ENCODE measurements at regions not wholly inside any gene's neighbourhood (a gene's known extent, or its start where the extent isn't known, plus 50 kb on each side); places are given as distances from the start of the nearest gene placed in this dataset.
A peak's percentile ranks its signal among the peaks of the same experiment; 100 is the strongest.

DNA sequence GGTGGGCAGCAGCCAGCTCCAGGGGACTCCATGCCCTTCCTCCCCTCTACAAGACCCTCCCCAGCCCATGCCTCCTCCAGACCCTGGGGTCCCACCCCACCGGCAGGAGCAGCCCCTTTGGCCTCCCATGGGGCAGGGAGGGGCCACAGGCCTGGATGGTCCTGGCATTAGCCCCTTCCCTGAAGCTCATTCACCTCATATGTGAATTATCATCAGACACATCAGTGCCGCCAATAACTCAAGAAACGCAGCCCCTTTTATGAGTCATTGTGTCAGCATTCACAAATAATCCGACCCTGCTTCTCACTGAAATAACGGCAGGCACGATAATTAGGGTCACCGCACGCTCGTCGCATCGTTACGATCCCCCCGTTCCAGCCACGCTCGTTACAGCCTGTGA is 124.2 kb downstream of the BRD1 start:
- Histone ChIP-seq H3K79me2 (ENCODE audit: insufficient read depth, low read length) (no peaks in the 10 kb centered on the region), H3K4me1 (ENCODE audit: insufficient read depth, low read length, poor library complexity, severe bottlenecking) (peaks cover 4% of the 10 kb centered on the region)

GRCh38 chr22:49702068-49702397 is 125.6 kb downstream of the BRD1 start:
- Histone ChIP-seq H3K9me3 (ENCODE audit: insufficient read depth, low read depth, low read length) (peaks cover 13% of the 10 kb centered on the region; the same call in 1 of the 2 replicates), H3K27me3 (ENCODE audit: insufficient read depth, low read length, poor library complexity, severe bottlenecking) (no peaks in the 10 kb centered on the region), H3K79me2 (ENCODE audit: insufficient read depth, low read length) (no peaks in the 10 kb centered on the region), H3K4me2 (ENCODE audit: low read depth, low read length, poor library complexity, severe bottlenecking) (no peak overlapping the region), H3K4me3 (ENCODE audit: low read length, poor library complexity, severe bottlenecking) (no peak overlapping the region), H3K4me1 (ENCODE audit: insufficient read depth, low read length, poor library complexity, severe bottlenecking) (peaks cover 4% of the 10 kb centered on the region), H2AFZ (ENCODE audit: low read length) (no peak overlapping the region), H3F3A (ENCODE audit: low read depth) (no peaks in the 10 kb centered on the region), H4K20me1 (ENCODE audit: insufficient read depth, low read length, poor library complexity, severe bottlenecking) (no peaks in the 10 kb centered on the region), H3K9me2 (replicated peaks; ENCODE audit: low read depth, low read length) (no peaks in the 10 kb centered on the region), H3K9ac (ENCODE audit: low read depth, low read length, poor library complexity, severe bottlenecking) (no peak overlapping the region), H3K36me3 (ENCODE audit: insufficient read depth, low read length) (no peaks in the 10 kb centered on the region)
- TF ChIP-seq EZH2phosphoT487 (IDR thresholded peaks at IDR 0.05; ENCODE audit: borderline replicate concordance), result no peak
- TF ChIP-seq, protein P1, sequence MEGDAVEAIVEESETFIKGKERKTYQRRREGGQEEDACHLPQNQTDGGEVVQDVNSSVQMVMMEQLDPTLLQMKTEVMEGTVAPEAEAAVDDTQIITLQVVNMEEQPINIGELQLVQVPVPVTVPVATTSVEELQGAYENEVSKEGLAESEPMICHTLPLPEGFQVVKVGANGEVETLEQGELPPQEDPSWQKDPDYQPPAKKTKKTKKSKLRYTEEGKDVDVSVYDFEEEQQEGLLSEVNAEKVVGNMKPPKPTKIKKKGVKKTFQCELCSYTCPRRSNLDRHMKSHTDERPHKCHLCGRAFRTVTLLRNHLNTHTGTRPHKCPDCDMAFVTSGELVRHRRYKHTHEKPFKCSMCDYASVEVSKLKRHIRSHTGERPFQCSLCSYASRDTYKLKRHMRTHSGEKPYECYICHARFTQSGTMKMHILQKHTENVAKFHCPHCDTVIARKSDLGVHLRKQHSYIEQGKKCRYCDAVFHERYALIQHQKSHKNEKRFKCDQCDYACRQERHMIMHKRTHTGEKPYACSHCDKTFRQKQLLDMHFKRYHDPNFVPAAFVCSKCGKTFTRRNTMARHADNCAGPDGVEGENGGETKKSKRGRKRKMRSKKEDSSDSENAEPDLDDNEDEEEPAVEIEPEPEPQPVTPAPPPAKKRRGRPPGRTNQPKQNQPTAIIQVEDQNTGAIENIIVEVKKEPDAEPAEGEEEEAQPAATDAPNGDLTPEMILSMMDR (conservative IDR thresholded peaks at IDR 0.05; ENCODE audit: low read length), result no peak

More for the DNA sequence above, 124.2 kb downstream of the BRD1 start:
- Histone ChIP-seq H3K36me3 (ENCODE audit: insufficient read depth, low read length) (no peaks in the 10 kb centered on the region), H3K9ac (ENCODE audit: low read depth, low read length, poor library complexity, severe bottlenecking) (no peak overlapping the region), H3K4me2 (ENCODE audit: low read depth, low read length, poor library complexity, severe bottlenecking) (no peak overlapping the region), H3K27me3 (ENCODE audit: insufficient read depth, low read length, poor library complexity, severe bottlenecking) (no peaks in the 10 kb centered on the region), H3F3A (ENCODE audit: low read depth) (no peaks in the 10 kb centered on the region), H3K9me3 (ENCODE audit: insufficient read depth, low read depth, low read length) (peaks cover 8% of the 10 kb centered on the region; the same call in 1 of the 2 replicates), H4K20me1 (ENCODE audit: insufficient read depth, low read length, poor library complexity, severe bottlenecking) (no peaks in the 10 kb centered on the region), H3K9me2 (replicated peaks; ENCODE audit: low read depth, low read length) (no peaks in the 10 kb centered on the region), H2AFZ (ENCODE audit: low read length) (no peak overlapping the region), H3K4me3 (ENCODE audit: low read length, poor library complexity, severe bottlenecking) (no peak overlapping the region)
- TF ChIP-seq EZH2phosphoT487 (IDR thresholded peaks at IDR 0.05; ENCODE audit: borderline replicate concordance), result no peak
- TF ChIP-seq, protein P1 (conservative IDR thresholded peaks at IDR 0.05; ENCODE audit: low read length), result no peak

GRCh38 chr22:49701380-49702067 is 126.1 kb downstream of the BRD1 start:
- H3K36me3 ChIP-seq (ENCODE audit: insufficient read depth, low read length), result no peaks in the 10 kb centered on the region
- H3F3A ChIP-seq (ENCODE audit: low read depth), result no peaks in the 10 kb centered on the region
- H3K4me2 ChIP-seq (ENCODE audit: low read depth, low read length, poor library complexity, severe bottlenecking), result no peak overlapping the region
- no peak overlapping the region for H2AFZ ChIP-seq (ENCODE audit: low read length)
- no peaks in the 10 kb centered on the region for H3K9me2 ChIP-seq (replicated peaks; ENCODE audit: low read depth, low read length)
- TF ChIP-seq, protein P1 (conservative IDR thresholded peaks at IDR 0.05; ENCODE audit: low read length), result peak; percentile 72
- no peak for TF ChIP-seq EZH2phosphoT487 (IDR thresholded peaks at IDR 0.05; ENCODE audit: borderline replicate concordance)
- H3K4me3 ChIP-seq (ENCODE audit: low read length, poor library complexity, severe bottlenecking), result no peak overlapping the region
- H3K4me1 ChIP-seq (ENCODE audit: insufficient read depth, low read length, poor library complexity, severe bottlenecking), result peaks cover 4% of the 10 kb centered on the region
- peaks cover 14% of the 10 kb centered on the region; the same call in 1 of the 2 replicates for H3K9me3 ChIP-seq (ENCODE audit: insufficient read depth, low read depth, low read length)
- no peaks in the 10 kb centered on the region for H4K20me1 ChIP-seq (ENCODE audit: insufficient read depth, low read length, poor library complexity, severe bottlenecking)
- no peak overlapping the region for H3K9ac ChIP-seq (ENCODE audit: low read depth, low read length, poor library complexity, severe bottlenecking)
- no peaks in the 10 kb centered on the region for H3K27me3 ChIP-seq (ENCODE audit: insufficient read depth, low read length, poor library complexity, severe bottlenecking)
- no peaks in the 10 kb centered on the region for H3K79me2 ChIP-seq (ENCODE audit: insufficient read depth, low read length)
